Esophagus mucosa (tissue), 1 donor: ENCODE measurements at regions not wholly inside any gene's neighbourhood (a gene's known extent, or its start where the extent isn't known, plus 50 kb on each side); places are given as distances from the start of the nearest gene placed in this dataset.

Source experiments
- ATAC-seq: fragments of 200-7000 bp; cut with Tn5 transposase; one replicate; pipeline ENCODE4 v1.9.1; 2020
- donor health status: DM: yes; HTN: yes; CAD: no.

DNA sequence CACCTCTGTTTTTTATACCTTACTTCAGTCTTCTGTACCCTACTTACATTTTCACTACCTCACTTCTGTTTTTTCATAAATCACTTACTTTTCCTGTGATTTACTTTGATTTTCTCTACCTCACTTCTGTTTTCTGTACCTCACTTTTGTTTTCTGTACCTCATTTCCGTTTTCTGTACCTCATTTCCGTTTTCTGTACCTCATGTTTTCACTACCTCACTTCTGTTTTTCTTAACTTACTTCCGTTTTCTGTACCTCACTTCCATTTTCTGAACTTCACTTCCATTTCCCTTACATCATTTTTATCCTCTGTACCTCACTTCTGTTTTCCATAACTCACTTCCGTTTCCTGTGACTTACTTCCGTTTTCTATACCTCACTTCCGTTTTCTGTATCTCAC lies 492.0 kb upstream of the AKR1E2 start:
- no peak for ATAC-seq

DNA sequence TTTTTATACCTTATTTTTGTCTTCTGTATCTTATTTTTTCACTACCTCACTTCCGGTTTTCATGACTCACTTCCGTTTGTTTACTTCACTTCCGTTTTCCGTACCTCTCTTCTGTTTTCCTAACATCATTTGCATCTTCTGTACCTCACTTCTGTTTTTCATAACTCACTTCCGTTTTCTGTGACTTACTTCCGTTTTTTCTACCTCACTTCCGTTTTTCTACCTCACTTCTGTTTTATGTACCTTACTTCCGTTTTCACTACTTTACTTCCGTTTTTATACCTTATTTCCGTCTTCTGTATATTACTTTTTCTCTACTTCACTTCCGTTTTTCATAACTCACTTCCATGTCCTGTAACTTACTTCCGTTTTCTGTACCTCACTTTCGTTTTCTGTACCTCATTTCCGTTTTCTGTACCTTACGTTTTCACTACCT lies 492.5 kb upstream of the AKR1E2 start:
- no peak for ATAC-seq

DNA sequence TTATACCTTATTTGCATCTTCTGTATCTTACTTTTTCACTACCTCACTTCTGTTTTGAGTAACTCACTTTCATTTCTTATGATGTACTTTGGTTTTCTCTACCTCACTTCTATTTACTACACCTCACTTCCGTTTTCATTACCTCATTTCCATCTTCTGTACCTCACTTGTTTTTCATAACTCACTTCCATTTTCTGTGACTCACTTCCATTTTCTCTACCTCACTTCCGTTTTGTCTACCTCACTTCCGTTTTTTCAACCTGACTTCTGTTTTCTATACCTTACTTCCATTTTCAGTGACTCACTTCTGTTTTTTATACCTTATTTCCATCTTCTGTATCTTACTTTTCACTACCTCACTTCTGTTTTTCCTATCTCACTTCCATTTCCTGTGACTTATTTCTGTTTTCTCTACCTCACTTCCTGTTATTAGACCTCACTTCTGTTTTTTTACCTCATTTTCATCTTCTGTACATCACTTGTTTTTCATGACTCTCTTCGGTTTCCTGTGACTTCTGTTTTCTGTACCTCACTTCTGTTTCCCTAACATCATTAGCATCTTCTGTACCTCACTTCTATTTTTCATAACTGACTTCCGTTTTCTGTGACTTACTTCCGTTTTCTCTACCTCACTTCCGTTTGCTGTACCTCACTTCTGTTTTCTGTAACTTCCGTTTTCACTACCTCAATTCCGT lies 493.1 kb upstream of the AKR1E2 start:
- no peak for ATAC-seq

GRCh38 chr10:4331150-4331549 lies 494.9 kb upstream of the AKR1E2 start:
- no peak for ATAC-seq

DNA sequence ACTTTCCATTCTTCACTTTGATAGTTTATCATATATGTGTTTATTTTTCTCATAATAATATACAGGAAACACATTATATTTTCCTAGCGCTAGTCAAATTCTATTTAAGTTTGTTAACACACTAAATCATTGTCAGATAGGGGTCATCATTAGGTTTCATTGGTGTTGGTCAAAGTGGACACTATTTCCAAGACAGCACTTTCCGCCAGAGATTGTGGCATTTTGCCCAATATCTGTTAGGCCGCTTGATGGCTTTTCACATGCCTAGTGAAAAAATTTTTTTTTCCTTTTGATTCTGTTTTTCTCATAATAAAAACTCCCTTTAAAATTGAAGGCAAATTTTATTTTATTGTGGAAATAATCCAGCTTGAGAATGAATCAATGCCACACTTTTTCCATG lies 495.4 kb upstream of the AKR1E2 start:
- ATAC-seq = no peak

GRCh38 chr10:4329225-4329624 lies 496.8 kb upstream of the AKR1E2 start:
- no peak for ATAC-seq

DNA sequence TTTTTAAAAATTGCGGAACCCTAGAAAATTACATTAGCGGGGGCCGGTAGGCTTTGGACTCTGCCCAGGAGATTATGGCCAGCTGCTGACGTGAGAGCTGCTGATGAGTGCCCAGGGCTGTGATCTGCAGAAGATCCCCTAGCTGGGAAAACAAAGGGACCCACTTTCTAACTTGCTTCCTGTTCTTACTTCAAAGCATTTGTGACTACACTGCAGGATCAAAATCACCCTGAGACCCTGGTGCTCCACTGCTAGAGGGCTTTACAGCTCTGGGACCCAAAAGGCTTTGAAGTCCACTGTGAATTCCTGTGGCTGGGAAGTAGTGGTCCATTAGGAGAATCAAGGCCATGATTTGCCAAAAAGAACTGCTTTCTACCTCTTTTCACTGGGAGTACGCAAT lies 499.4 kb upstream of the AKR1E2 start:
- ATAC-seq = no peak

DNA sequence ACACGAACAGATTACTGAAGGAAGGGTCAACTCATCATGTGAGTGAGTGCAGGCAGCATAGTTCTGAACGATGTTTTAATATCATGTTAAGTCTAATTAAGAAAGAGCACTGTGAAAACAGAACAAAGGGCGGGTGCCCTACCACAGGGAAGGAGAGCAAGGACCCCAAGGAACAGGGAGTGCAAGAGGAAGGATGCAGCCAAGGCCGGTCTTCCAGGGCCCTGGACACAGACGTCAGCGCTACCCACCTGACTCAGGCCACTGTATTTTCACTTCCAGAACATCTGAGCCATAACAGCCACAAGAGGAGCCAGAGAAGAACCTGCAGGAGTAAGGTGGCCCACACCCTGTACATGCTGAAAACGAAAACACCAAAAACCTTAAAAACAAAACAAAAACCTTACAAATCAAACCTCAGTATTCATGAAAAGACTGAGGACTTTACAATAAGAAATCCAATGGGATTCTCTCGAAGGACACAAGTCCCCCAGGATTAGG lies 506.1 kb upstream of the AKR1E2 start:
- ATAC-seq = no peak

DNA sequence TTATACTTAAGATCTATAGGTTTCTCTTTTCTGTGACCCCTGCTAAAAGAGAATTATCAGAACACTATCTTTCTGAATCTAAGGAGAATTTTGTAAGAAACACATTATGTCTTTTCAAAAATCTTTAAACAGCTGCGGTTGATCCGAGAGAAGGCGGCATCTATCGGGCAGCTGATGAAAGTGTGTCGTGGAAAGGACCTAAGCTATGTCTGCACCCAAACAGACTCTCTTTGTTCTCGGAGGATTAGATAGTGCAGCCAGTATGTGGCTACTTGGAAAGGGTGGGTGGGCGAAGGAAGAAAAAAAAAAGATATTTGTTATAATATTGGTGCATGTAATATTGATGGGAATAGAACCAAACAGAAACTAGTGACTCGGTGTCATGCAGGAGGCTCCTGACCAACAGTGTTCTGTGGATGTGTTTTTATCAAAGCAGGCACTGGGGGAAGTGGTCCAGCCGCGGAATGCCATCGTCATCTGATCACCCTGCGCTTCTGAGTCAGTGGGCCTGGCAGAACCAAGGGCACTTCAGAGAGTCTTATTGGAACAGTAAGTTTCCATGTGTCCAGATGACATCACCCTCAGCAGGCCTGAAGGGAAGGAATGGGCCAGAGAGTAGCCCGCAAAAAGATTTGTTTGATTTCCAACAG lies 509.7 kb upstream of the AKR1E2 start:
- no peak for ATAC-seq

GRCh38 chr10:4315551-4315950 lies 510.5 kb upstream of the AKR1E2 start:
- ATAC-seq = no peak

GRCh38 chr10:4313051-4313450 lies 513.0 kb upstream of the AKR1E2 start:
- ATAC-seq = no peak

GRCh38 chr10:4312051-4312835 lies 513.8 kb upstream of the AKR1E2 start:
- no peak for ATAC-seq

- no peak for ATAC-seq
Measured at GRCh38 chr10:4310172-4310571, 515.8 kb upstream of the AKR1E2 start.

- no peak for ATAC-seq
Measured at GRCh38 chr10:4307910-4308309, 518.1 kb upstream of the AKR1E2 start.

- ATAC-seq = no peak
Measured at GRCh38 chr10:4306871-4307270, 519.1 kb upstream of the AKR1E2 start.

DNA sequence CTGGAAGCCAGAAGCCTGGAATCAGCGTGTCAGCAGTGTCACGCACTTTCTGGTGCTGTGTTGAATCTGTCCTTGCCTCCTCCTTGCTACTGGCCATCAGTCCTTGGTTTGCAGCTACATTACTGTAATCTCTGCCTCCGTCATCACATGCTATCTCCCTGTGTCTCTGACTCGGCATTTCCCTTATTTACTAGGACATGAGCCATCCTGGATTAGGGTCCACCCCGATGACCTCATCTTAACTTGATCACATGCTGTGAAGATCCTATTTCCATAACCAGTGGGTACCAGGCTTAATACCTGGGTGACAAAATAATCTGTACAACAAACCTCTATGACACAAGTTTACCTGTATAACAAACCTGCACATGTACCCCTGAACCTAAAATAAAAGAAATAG lies 518.0 kb upstream of the KLF6 start:
- no peak for ATAC-seq

DNA sequence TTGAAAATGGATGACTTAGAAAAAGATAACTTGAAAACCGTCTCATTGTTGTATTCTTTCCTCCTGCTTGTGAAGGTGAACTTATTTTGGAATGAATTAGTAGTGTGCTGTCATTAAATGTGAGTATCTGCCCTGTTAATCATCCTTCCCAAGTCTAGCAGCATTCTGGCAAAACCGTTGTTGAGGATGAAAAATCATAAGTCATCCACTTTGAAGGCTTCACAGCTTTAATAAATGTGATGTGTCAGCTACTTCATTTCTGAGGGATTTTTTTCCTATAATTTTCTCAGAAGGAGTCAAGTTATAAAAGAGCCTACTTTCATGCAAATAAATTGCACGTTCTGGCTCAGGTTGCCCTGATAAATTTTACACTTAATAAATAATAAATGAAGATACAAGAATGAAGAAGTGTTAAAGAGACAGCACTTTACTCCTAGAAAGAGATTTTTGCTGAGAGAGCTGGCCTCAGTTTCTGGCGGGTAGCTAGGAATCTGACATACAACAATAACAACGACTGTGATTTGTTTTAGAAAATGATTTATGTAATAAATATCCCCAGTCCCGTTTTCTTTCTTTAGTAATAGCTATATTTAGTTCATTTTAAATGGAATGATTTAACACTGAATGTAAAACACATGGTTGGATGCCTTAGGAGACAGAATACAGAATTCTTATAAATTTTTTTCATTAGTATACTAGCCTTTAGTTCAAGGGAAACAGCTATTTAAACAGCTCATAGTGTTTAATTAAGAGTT lies 516.5 kb upstream of the KLF6 start:
- no peak for ATAC-seq

DNA sequence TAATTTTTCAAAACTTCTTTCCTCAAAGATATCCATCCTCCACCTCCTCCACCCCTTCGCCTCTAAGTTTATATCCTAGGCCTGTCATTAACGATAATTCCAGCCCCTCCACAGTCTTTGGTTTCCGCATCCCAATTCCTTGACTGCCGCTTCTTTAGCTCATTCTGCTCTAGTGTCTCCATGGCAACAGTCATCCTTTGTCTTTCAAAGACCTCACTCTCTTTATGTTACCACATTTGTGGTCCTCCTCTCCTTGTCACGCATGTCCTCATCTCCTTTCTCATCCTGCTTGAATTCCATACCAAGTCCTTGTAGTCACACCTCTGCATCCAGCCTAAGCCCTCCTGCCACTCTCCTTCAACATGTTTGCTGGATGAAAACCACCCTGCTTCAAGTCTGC lies 511.2 kb upstream of the KLF6 start:
- ATAC-seq = no peak

DNA sequence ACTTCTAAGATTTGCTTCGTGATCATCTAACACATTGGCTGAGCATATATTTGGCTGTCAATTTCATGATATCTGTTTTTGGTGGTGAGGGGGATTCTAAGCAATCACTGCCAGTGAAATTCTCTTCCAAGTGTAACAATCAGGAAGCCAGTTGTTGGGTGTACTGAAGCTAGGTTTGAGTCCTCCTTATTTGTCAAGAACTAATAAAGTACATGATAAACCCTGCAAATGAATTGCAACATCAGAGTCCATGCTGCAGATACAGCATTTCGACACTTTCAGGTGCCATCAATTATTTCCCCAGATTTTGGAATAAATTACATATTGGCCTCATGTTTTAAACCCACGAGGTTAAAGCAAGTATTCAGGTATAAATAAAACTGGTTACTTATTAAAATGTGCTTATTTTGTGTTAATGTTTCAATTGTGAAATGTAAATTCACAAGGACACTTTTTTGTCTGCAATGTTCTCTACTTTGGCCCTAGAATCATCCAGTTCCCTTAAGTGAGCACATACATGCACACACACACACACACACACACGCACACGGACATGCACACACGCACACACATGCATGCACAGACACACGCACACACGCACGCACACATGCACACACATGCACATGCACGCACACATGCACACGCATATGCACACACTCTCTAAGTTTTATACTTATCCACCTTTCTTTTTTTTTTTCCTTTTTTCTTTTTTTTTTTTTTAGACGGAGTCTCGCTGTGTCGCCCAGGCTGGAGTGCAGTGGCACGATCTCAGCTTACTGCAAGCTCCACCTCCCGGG lies 510.2 kb upstream of the KLF6 start:
- no peak for ATAC-seq

DNA sequence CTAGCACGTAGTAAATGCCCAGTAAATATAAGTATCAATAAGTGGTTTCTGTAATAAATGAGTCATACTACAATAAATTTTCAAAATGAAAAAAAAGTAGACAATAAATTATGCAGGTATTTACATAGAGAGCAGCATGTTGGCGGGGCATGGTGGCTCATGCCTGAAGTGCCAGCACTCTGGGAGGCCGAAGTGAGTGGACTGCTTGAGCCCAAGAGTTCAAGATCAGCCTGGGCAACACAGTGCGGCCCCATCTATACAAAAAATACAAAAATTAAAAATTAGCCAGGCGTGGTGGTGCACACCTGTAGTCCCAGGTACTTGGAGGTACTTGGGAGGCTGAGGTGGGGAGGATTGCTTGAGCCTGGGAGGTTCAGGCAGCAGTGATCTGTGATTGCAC lies 509.3 kb upstream of the KLF6 start:
- ATAC-seq = no peak

GRCh38 chr10:4291990-4292389 lies 507.0 kb upstream of the KLF6 start:
- no peak for ATAC-seq

DNA sequence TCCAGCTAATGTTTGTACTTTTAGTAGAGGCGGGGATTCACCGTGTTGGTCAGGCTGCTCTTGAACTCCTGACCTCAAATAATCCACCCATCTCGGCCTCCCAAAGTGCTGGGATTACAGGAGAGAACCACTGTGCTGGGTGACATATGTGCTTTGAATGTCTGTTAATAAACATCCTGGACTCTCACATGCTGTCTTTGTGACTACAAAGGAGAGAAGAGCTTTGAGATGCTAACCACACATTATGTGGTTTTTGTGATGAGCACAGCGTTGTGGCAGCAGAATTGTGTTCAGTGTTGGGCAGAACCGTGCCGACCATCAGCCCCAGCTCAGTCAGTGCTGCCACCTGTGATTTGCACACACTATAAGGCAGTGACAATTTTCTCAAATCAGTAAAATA lies 500.1 kb upstream of the KLF6 start:
- ATAC-seq = no peak
